CD14-positive monocyte (primary cell): ENCODE measurements at regions not wholly inside any gene's neighbourhood (a gene's known extent, or its start where the extent isn't known, plus 50 kb on each side); places are given as distances from the start of the nearest gene placed in this dataset.

Experiments
- DNase-seq, 3 donors: peaks; one replicate each; pipeline ENCODE4 v3.0.0-alpha.2; 2011 to 2022
- H2AFZ ChIP-seq: 2 replicates; pipeline ENCODE4 v1.6.0; 2012; ENCODE audit warnings: mild to moderate bottlenecking, low read depth, low read length, inconsistent platforms; ENCODE audit not compliant: insufficient read depth, poor library complexity, severe bottlenecking
- H3K27ac ChIP-seq, 2 donors: 1 replicate in 1 of 2; 2 replicates in 1 of 2; pipeline ENCODE4 v1.5.1; 2012 to 2013; ENCODE audit warnings: low read length in 2 of 2, control low read depth in 1 of 2, inconsistent platforms in 1 of 2, low read depth in 1 of 2, mild to moderate bottlenecking in 1 of 2
- H3K27me3 ChIP-seq, 2 donors: one replicate each; pipeline versions ENCODE4 v1.6.0 to v1.6.1; 2011 to 2013; ENCODE audit warnings: low read length in 2 of 2; ENCODE audit not compliant: control insufficient read depth in 2 of 2, insufficient read depth in 2 of 2
- H3K36me3 ChIP-seq, 2 donors: replicated peaks in 1 of 2; 1 replicate in 1 of 2; 2 replicates in 1 of 2; pipeline versions ENCODE4 v1.5.1 to v1.6.1; 2012 to 2013; ENCODE audit warnings: low read length in 2 of 2, control low read depth in 1 of 2, inconsistent platforms in 1 of 2, mild to moderate bottlenecking in 1 of 2; ENCODE audit not compliant: insufficient read depth in 2 of 2, control insufficient read depth in 1 of 2
- H3K4me1 ChIP-seq, 2 donors: 1 replicate in 1 of 2; 2 replicates in 1 of 2; pipeline versions ENCODE4 v1.5.1 to v1.6.1; 2012 to 2013; ENCODE audit warnings: low read length in 2 of 2, control low read depth in 1 of 2, inconsistent platforms in 1 of 2, mild to moderate bottlenecking in 1 of 2, moderate library complexity in 1 of 2; ENCODE audit not compliant: insufficient read depth in 2 of 2, control insufficient read depth in 1 of 2
- H3K4me2 ChIP-seq: replicated peaks from 2 replicates; pipeline ENCODE3; 2012; ENCODE audit warnings: low read length, moderate library complexity, mild to moderate bottlenecking; ENCODE audit not compliant: poor library complexity, severe bottlenecking; ENCODE audit errors: extremely low read depth
- H3K4me3 ChIP-seq, 3 experiments: fragments of 200-600 bp in 1 of 3; sonication (generic) in 1 of 3; replicated peaks in 1 of 3; 1 replicate in 2 of 3; 2 replicates in 1 of 3; pipeline ENCODE4 v1.5.1; 2011 to 2013; ENCODE audit warnings: low read length in 3 of 3, mild to moderate bottlenecking in 3 of 3, control low read depth in 2 of 3, low read depth in 2 of 3, inconsistent platforms in 1 of 3, moderate library complexity in 1 of 3
- H3K79me2 ChIP-seq: 2 replicates; pipeline ENCODE4 v1.6.0; 2012; ENCODE audit warnings: mild to moderate bottlenecking, control low read depth, inconsistent platforms, low read length, moderate library complexity; ENCODE audit not compliant: insufficient read depth
- H3K9ac ChIP-seq: 2 replicates; pipeline ENCODE4 v1.6.0; 2017; ENCODE audit warnings: low read length, mild to moderate bottlenecking; ENCODE audit not compliant: insufficient read depth, poor library complexity, severe bottlenecking
- H3K9me3 ChIP-seq, 2 donors: replicated peaks in 1 of 2; 1 replicate in 1 of 2; 2 replicates in 1 of 2; pipeline versions ENCODE4 v1.5.1 to v1.6.1; 2012 to 2013; ENCODE audit warnings: low read length in 2 of 2, control low read depth in 1 of 2; ENCODE audit not compliant: control insufficient read depth in 1 of 2, insufficient read depth in 1 of 2
- H4K20me1 ChIP-seq: 2 replicates; pipeline ENCODE4 v1.6.0; 2012; ENCODE audit warnings: mild to moderate bottlenecking, low read length, control low read depth, moderate library complexity; ENCODE audit not compliant: insufficient read depth
- H3K27ac Mint-ChIP-seq, 7 donors: one replicate each; pipeline ENCODE4 v1.8.0; 2020; ENCODE audit warnings: mild to moderate bottlenecking in 7 of 7, mixed read lengths in 7 of 7, moderate library complexity in 6 of 7, inconsistent platforms in 2 of 7
- H3K27me3 Mint-ChIP-seq, 3 donors: one replicate each; pipeline ENCODE4 v1.8.0; 2021 to 2022; ENCODE audit warnings: low read depth in 3 of 3, mild to moderate bottlenecking in 3 of 3, mixed read lengths in 3 of 3, moderate library complexity in 3 of 3, inconsistent platforms in 1 of 3
- H3K36me3 Mint-ChIP-seq, 2 donors: one replicate each; pipeline ENCODE4 v1.8.0; 2020; ENCODE audit warnings: mixed read lengths in 2 of 2, inconsistent platforms in 1 of 2, mild to moderate bottlenecking in 1 of 2
- H3K4me1 Mint-ChIP-seq: one replicate; pipeline ENCODE4 v1.8.0; 2020; ENCODE audit warnings: mild to moderate bottlenecking, mixed read lengths
- H3K4me3 Mint-ChIP-seq, 2 donors: one replicate each; pipeline ENCODE4 v1.8.0; 2020; ENCODE audit warnings: mild to moderate bottlenecking in 2 of 2, mixed read lengths in 2 of 2, moderate library complexity in 1 of 2
- H3K9me3 Mint-ChIP-seq, 7 donors: one replicate each; pipeline ENCODE4 v1.8.0; 2020 to 2022; ENCODE audit warnings: mixed read lengths in 7 of 7, mild to moderate bottlenecking in 6 of 7, moderate library complexity in 6 of 7, inconsistent platforms in 2 of 7
- CTCF ChIP-seq: fragments of 200-600 bp; IDR thresholded peaks from one replicate; pipeline ENCODE4 v1.8.0; 2022; ENCODE audit warnings: antibody characterized with exemption, mild to moderate bottlenecking
- WGBS: methylation state at CpG from one replicate; pipeline ENCODE4 v1.1.5; 2013; ENCODE audit warnings: missing lambda C conversion rate; ENCODE audit not compliant: insufficient coverage; 5-methylcytosine and 5-hydroxymethylcytosine counted together
- intact Hi-C, 2 donors: fragments of 100-400 bp; cut with micrococcal nuclease; formaldehyde crosslinking; loops; one replicate each; pipeline versions ENCODE4 v1.15.0 to v1.15.1; 2023

GRCh38 chr2:140011287-140011686 lies 1231.1 kb upstream of the NXPH2 start:
- no peaks in the 10 kb centered on the region for H3K4me1 Mint-ChIP-seq
- Histone ChIP-seq H3K4me1 (no peaks in the 10 kb centered on the region), H3K36me3 (no peaks in the 10 kb centered on the region), H4K20me1 (no peaks in the 10 kb centered on the region), H3K27ac (no peak overlapping the region), H2AFZ (no peak overlapping the region), H3K4me3 (no peak overlapping the region), H3K79me2 (no peaks in the 10 kb centered on the region), H3K9ac (no peak overlapping the region), H3K4me2 (no peak overlapping the region), H3K9me3 (peaks cover 0 to 3% of the 10 kb centered on the region in 2 donors), H3K27me3 (no peaks in the 10 kb centered on the region)
- H3K27me3 Mint-ChIP-seq: no peaks in the 10 kb centered on the region
- WGBS: no CpG with 5 or more reads among the region's 2 CpGs
- no peak overlapping the region for H3K4me3 Mint-ChIP-seq
- intact Hi-C loops: no loop called here
- no peak for DNase-seq
- H3K36me3 Mint-ChIP-seq: no peaks in the 10 kb centered on the region
- H3K9me3 Mint-ChIP-seq: peaks cover 0 to 13% (median 3%) of the 10 kb centered on the region in 7 donors
- no peak for TF ChIP-seq CTCF
- no peak overlapping the region for H3K27ac Mint-ChIP-seq

- H3K4me1 Mint-ChIP-seq: no peaks in the 10 kb centered on the region
- Histone ChIP-seq H3K4me1 (no peaks in the 10 kb centered on the region), H3K9me3 (no peaks in the 10 kb centered on the region), H3K27ac (no peak overlapping the region), H3K36me3 (no peaks in the 10 kb centered on the region), H3K9ac (no peak overlapping the region), H3K27me3 (no peaks in the 10 kb centered on the region), H2AFZ (no peak overlapping the region), H3K4me3 (no peak overlapping the region), H4K20me1 (no peaks in the 10 kb centered on the region), H3K4me2 (no peak overlapping the region), H3K79me2 (no peaks in the 10 kb centered on the region)
- H3K27ac Mint-ChIP-seq: no peak overlapping the region
- H3K36me3 Mint-ChIP-seq: no peaks in the 10 kb centered on the region
- H3K4me3 Mint-ChIP-seq: no peak overlapping the region
- no peak for DNase-seq
- intact Hi-C loops: no loop called here
- no peak for TF ChIP-seq CTCF
- H3K27me3 Mint-ChIP-seq: no peaks in the 10 kb centered on the region
- no CpG with 5 or more reads among the region's 2 CpGs for WGBS
- H3K9me3 Mint-ChIP-seq: no peaks in the 10 kb centered on the region
Measured at GRCh38 chr2:140002110-140002509, 1221.9 kb upstream of the NXPH2 start.
